ENCODE measurements at regions not wholly inside any gene's neighbourhood (a gene's known extent, or its start where the extent isn't known, plus 50 kb on each side); places are given as distances from the start of the nearest gene placed in this dataset.

DNA sequence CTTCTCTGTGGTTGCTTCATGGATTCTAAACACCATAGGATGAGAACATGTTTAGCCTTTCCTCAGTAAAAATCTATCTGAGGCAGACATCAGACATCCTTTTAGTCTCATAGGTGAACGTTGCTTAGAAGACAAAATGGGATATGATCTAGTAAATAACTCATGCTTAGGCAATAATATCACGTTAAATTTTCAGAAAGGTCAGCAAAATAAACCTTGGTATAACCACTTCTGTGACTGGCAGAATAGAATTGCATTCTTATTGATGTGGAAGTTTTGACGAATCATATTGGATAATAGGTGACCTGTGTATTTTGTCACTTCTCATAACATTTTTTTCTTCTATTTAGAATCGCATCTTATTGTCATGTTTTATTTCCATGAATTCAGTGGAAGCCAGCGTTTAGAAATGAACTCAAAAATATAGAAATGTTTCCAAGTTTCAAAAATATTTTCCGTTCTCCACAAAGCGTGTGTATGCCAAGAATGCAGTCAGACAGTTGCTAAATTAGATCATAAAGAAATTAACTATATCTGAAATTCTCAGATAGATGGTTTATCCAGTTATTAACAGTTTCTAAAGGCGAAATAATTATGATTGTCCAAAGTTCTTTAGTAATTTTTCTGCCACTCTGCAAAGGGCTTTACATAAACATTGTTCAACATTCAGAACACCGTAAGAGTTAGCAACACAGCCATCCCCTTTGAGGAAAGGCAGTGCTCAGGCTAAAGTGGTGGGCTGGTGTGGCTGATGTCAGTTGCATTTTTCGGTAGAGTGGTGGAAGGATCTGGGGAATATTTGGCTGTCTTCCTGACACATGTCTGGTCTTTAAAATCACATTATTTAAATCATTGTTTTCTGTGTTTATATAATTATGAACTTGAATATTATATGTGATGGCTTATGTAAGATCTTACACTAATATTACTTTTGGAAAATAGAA is 827.2 kb downstream of the MTRR start:
- TF ChIP-seq CBX5 (IDR thresholded peaks at IDR 0.05; ENCODE audit: low read depth): no peak
- no peak for TF ChIP-seq GABPA (IDR thresholded peaks at IDR 0.05; ENCODE audit: low read depth)
- TF ChIP-seq, protein P1, sequence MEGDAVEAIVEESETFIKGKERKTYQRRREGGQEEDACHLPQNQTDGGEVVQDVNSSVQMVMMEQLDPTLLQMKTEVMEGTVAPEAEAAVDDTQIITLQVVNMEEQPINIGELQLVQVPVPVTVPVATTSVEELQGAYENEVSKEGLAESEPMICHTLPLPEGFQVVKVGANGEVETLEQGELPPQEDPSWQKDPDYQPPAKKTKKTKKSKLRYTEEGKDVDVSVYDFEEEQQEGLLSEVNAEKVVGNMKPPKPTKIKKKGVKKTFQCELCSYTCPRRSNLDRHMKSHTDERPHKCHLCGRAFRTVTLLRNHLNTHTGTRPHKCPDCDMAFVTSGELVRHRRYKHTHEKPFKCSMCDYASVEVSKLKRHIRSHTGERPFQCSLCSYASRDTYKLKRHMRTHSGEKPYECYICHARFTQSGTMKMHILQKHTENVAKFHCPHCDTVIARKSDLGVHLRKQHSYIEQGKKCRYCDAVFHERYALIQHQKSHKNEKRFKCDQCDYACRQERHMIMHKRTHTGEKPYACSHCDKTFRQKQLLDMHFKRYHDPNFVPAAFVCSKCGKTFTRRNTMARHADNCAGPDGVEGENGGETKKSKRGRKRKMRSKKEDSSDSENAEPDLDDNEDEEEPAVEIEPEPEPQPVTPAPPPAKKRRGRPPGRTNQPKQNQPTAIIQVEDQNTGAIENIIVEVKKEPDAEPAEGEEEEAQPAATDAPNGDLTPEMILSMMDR (IDR thresholded peaks at IDR 0.05 in 2 of 3, conservative IDR thresholded peaks at IDR 0.05 in 1 of 3; ENCODE audit: control insufficient read depth in 2 of 3, extremely low read depth in 1 of 3, insufficient read depth in 1 of 3, low read depth in 3 of 3, low read length in 3 of 3): no peak

All from GM12878 (cell line).